ENCODE measurements at regions not wholly inside any gene's neighbourhood (a gene's known extent, or its start where the extent isn't known, plus 50 kb on each side); places are given as distances from the start of the nearest gene placed in this dataset.

DNA sequence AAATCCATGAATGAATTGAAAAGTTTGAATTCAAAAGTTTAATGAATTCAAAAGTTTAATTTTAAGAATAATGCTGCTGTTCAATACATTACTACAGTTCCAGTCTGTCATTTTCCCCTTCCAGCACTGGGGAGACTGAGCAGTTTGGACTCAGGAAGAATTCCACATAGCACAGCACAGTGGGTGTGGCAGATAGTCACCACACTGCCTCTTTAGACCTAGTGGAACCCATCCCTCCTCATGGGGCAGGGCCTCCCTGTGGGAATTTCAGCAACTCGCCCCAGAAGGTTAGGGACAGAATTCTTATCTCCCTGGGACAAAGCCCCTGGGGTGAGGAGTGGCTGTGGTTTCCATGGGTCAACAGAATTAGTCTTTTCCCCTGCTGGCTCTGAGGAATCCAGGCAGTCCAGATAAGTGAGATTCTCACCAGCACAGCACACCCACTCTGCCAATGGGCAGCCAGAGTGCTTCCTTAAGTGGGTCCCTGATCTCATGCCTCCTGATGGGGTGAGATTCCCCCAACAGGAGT, 442.0 kb upstream of the SYT4 start:
- Histone ChIP-seq H3K9me3 (ENCODE audit: control insufficient read depth, low read length) (no peaks in the 10 kb centered on the region), H3K27ac (ENCODE audit: low read length) (no peak overlapping the region), H3K4me3 (ENCODE audit: low read length) (no peak overlapping the region), H3K27me3 (ENCODE audit: control insufficient read depth, insufficient read depth) (no peaks in the 10 kb centered on the region), H3K4me1 (ENCODE audit: control insufficient read depth, insufficient read depth, low read length) (no peaks in the 10 kb centered on the region)
- WGBS: 47% methylated on average over 1 of the region's 1 CpG
- intact Hi-C loops (cut with DNase I): no loop called here
- DNase-seq (no peak), ATAC-seq (no peak)

GRCh38 chr18:43720041-43720440, 442.8 kb upstream of the SYT4 start:
- WGBS: 80% methylated on average over 2 of the region's 2 CpGs
- Histone ChIP-seq H3K9me3 (ENCODE audit: control insufficient read depth, low read length) (no peaks in the 10 kb centered on the region), H3K27ac (ENCODE audit: low read length) (no peak overlapping the region), H3K27me3 (ENCODE audit: control insufficient read depth, insufficient read depth) (no peaks in the 10 kb centered on the region), H3K4me3 (ENCODE audit: low read length) (no peak overlapping the region), H3K4me1 (ENCODE audit: control insufficient read depth, insufficient read depth, low read length) (no peaks in the 10 kb centered on the region)
- intact Hi-C loops (cut with DNase I): no loop called here
- no peak for ATAC-seq
- no peak for DNase-seq

GRCh38 chr18:43735570-43735969, 458.3 kb upstream of the SYT4 start:
- no peak for ATAC-seq
- H3K27me3 ChIP-seq (ENCODE audit: control insufficient read depth, insufficient read depth): no peaks in the 10 kb centered on the region
- DNase-seq: no peak
- H3K9me3 ChIP-seq (ENCODE audit: control insufficient read depth, low read length): no peaks in the 10 kb centered on the region
- H3K27ac ChIP-seq (ENCODE audit: low read length): no peak overlapping the region
- intact Hi-C loops (cut with DNase I): no loop called here
- no peaks in the 10 kb centered on the region for H3K4me1 ChIP-seq (ENCODE audit: control insufficient read depth, insufficient read depth, low read length)
- H3K4me3 ChIP-seq (ENCODE audit: low read length): no peak overlapping the region
- 59% methylated on average over 2 of the region's 2 CpGs for WGBS

DNA sequence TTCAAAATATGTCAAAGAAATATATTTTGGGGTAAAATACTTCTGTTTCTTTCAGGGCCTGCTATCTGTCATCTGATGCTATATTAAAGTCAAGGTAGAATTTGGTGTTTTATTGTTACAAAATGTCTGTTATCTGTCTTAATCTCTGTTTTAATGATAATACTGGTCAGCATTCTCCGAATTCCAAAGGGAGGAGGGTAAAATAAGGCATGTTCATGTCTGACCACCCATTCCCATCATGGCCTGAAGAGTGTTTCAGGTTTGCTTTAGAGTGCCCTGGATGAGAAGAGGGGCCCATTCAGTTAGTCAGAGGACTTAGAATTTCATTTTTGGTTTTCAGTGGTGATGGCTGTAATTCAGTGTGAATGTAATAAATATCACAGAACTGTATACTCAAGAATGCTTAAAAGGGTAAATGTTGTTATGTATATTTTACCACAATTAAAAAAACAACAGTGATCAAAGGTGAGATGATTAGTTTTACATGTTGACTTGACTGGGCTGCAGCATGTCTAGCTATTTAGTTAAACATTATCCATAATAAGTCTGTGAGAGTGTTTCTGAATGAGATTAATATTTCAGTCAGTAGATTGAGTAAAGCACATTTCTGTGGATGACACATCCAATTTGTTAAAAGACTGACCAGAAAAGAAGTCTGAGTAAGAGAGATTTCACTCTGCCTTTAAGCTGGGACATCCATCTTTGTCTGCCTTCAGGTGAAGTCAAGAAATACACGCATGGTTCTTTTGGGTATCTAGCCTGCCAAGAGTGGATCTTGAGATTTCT, 467.9 kb upstream of the SYT4 start:
- Histone ChIP-seq H3K4me1 (ENCODE audit: control insufficient read depth, insufficient read depth, low read length) (no peaks in the 10 kb centered on the region), H3K27ac (ENCODE audit: low read length) (no peak overlapping the region), H3K9me3 (ENCODE audit: control insufficient read depth, low read length) (no peaks in the 10 kb centered on the region), H3K27me3 (ENCODE audit: control insufficient read depth, insufficient read depth) (no peaks in the 10 kb centered on the region), H3K4me3 (ENCODE audit: low read length) (no peak overlapping the region)
- intact Hi-C loops (cut with DNase I): no loop called here
- no peak for ATAC-seq
- 81% methylated on average over 2 of the region's 2 CpGs for WGBS
- no peak for DNase-seq

DNA sequence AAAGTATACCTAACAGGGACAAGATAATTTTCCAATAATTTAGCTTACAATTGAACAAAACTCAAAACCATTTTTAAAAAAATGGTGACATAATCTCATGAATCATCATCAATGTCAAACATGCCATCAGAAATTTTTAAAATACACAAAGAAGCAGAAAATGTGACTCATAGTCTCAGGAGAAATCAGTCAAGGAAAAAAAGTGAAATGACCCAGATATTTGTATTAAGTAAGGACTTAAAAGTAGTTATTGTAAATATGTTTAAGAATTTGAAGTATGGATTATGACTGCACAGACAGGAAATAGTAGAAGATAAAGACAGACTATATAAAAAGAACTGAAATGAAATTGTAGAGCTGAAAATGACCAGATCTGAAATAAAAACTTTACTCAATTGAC, 473.9 kb upstream of the SYT4 start:
- H3K9me3 ChIP-seq (ENCODE audit: control insufficient read depth, low read length): no peaks in the 10 kb centered on the region

GRCh38 chr18:43751835-43752234, 474.5 kb upstream of the SYT4 start:
- DNase-seq: no peak
- no peak for ATAC-seq
- Histone ChIP-seq H3K27ac (ENCODE audit: low read length) (no peak overlapping the region), H3K4me3 (ENCODE audit: low read length) (no peak overlapping the region), H3K4me1 (ENCODE audit: control insufficient read depth, insufficient read depth, low read length) (peaks cover 2% of the 10 kb centered on the region), H3K27me3 (ENCODE audit: control insufficient read depth, insufficient read depth) (no peaks in the 10 kb centered on the region), H3K9me3 (ENCODE audit: control insufficient read depth, low read length) (no peaks in the 10 kb centered on the region)
- WGBS: 87% methylated on average over 2 of the region's 2 CpGs
- intact Hi-C loops (cut with DNase I): no loop called here

More for the DNA sequence above, 473.9 kb upstream of the SYT4 start:
- Histone ChIP-seq H3K27me3 (ENCODE audit: control insufficient read depth, insufficient read depth) (no peaks in the 10 kb centered on the region), H3K4me1 (ENCODE audit: control insufficient read depth, insufficient read depth, low read length) (no peaks in the 10 kb centered on the region), H3K4me3 (ENCODE audit: low read length) (no peak overlapping the region), H3K27ac (ENCODE audit: low read length) (no peak overlapping the region)
- no peak for ATAC-seq
- DNase-seq: no peak
- intact Hi-C loops (cut with DNase I): no loop called here

DNA sequence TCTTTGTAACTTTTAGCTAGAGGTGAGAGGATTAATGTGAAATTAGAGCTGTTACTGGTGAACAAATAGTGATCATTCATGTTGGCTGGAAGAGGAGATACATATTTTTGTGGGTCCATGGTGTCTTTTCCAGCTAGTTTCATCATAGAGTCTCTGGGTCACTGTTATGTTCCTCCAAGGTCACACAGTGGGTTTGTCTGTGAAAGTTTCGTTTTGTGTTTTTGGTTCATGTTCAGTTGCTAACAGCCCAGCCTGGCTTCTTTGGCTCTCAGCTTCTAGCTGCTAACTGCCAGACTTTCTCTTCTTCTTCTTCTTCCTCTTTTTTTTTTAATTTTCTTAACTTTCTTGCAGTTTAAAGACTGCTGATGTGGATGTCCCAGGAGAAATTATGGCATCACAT, 480.0 kb upstream of the SYT4 start:
- H3K4me3 ChIP-seq (ENCODE audit: low read length): no peak overlapping the region
- H3K27ac ChIP-seq (ENCODE audit: low read length): no peak overlapping the region
- intact Hi-C loops (cut with DNase I): no loop called here
- WGBS: 24% methylated on average over 1 of the region's 1 CpG
- DNase-seq: peak in 1 of 3 donors; percentile 11
- no peaks in the 10 kb centered on the region for H3K27me3 ChIP-seq (ENCODE audit: control insufficient read depth, insufficient read depth)
- no peaks in the 10 kb centered on the region for H3K9me3 ChIP-seq (ENCODE audit: control insufficient read depth, low read length)
- ATAC-seq: peak in 1 of 2 donors; percentile 52
- H3K4me1 ChIP-seq (ENCODE audit: control insufficient read depth, insufficient read depth, low read length): peaks cover 2% of the 10 kb centered on the region

DNA sequence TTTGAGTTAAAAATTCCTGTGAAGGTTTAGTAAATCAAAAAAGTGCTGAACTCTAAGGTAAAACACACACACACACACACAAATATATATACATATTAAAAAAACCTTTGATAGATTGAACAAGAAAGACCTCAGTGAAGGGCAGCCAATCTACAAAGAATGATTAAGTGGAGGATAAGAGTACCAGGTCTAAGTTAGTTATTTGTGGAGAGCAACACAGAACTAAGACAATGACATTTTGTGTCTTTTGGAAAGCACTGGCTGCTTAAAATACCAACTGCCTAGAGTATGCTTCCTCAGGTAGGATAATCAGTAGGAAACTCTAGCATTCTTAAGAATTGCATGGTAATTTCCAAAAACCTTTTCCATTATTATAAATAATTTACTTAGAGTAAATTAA, 481.4 kb upstream of the SYT4 start:
- no peak overlapping the region for H3K4me3 ChIP-seq (ENCODE audit: low read length)
- peaks cover 2% of the 10 kb centered on the region for H3K4me1 ChIP-seq (ENCODE audit: control insufficient read depth, insufficient read depth, low read length)
- no peaks in the 10 kb centered on the region for H3K9me3 ChIP-seq (ENCODE audit: control insufficient read depth, low read length)
- DNase-seq (no peak), ATAC-seq (no peak)
- intact Hi-C loops (cut with DNase I): no loop called here
- no peak overlapping the region for H3K27ac ChIP-seq (ENCODE audit: low read length)
- no peaks in the 10 kb centered on the region for H3K27me3 ChIP-seq (ENCODE audit: control insufficient read depth, insufficient read depth)

GRCh38 chr18:43760010-43760409, 482.7 kb upstream of the SYT4 start:
- no peak for DNase-seq

DNA sequence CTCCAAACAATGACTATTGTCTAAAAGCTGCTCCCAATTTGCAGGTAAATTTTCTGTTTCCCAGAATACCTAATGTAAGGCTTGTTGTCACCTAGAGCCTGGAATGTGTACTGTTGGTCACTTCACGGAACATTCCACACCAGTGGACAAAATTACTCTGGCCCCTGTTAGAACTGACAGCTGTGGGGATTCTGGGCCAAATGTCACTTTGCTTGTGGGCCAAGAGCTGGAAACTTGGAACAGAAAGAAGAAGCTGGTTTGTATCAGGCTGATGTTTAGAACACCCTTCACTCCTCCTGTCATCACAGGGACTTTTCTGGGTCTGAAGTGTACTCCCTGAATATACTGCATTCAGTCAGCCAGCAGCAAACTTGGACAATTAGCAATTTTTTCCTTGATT, 495.6 kb upstream of the SYT4 start:
- Histone ChIP-seq H3K9me3 (ENCODE audit: control insufficient read depth, low read length) (no peaks in the 10 kb centered on the region), H3K4me3 (ENCODE audit: low read length) (no peak overlapping the region), H3K27ac (ENCODE audit: low read length) (no peak overlapping the region), H3K27me3 (ENCODE audit: control insufficient read depth, insufficient read depth) (no peaks in the 10 kb centered on the region), H3K4me1 (ENCODE audit: control insufficient read depth, insufficient read depth, low read length) (no peaks in the 10 kb centered on the region)
- 22% methylated on average over 1 of the region's 1 CpG for WGBS
- intact Hi-C loops (cut with DNase I): no loop called here
- DNase-seq: peak; percentile 28 to 68 (median 58)
- peak; percentile 93 to 96 for ATAC-seq

More at GRCh38 chr18:43760010-43760409, 482.7 kb upstream of the SYT4 start:
- intact Hi-C loops (cut with DNase I): no loop called here
- ATAC-seq: no peak
- H3K9me3 ChIP-seq (ENCODE audit: control insufficient read depth, low read length): no peaks in the 10 kb centered on the region
- H3K4me1 ChIP-seq (ENCODE audit: control insufficient read depth, insufficient read depth, low read length): peaks cover 2% of the 10 kb centered on the region
- H3K27me3 ChIP-seq (ENCODE audit: control insufficient read depth, insufficient read depth): no peaks in the 10 kb centered on the region
- no peak overlapping the region for H3K27ac ChIP-seq (ENCODE audit: low read length)
- no peak overlapping the region for H3K4me3 ChIP-seq (ENCODE audit: low read length)

DNA sequence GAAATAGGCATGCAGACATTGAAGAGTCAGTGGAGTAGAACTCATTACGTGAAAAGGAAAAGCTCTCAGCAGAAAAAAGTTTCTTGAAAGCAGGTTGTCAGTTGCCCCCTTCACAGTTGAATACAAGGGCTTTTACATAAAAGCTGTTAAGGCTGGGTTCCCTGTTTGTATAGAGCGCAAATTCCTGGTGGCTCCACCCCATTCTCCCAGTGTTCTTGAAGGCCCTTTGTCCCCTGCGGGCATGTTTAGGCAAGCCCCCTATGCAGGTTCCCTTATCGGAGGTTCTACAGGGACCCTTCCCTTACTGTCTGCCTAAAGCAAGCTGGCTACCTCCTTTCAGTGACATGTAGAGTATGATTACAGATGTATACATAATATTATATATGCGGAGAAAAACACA, 497.2 kb upstream of the SYT4 start:
- WGBS: 89% methylated on average over 5 of the region's 5 CpGs
- DNase-seq: no peak
- intact Hi-C loops (cut with DNase I): no loop called here
- no peak overlapping the region for H3K4me3 ChIP-seq (ENCODE audit: low read length)
- no peaks in the 10 kb centered on the region for H3K27me3 ChIP-seq (ENCODE audit: control insufficient read depth, insufficient read depth)
- H3K9me3 ChIP-seq (ENCODE audit: control insufficient read depth, low read length): no peaks in the 10 kb centered on the region
- no peaks in the 10 kb centered on the region for H3K4me1 ChIP-seq (ENCODE audit: control insufficient read depth, insufficient read depth, low read length)
- no peak overlapping the region for H3K27ac ChIP-seq (ENCODE audit: low read length)
- no peak for ATAC-seq

DNA sequence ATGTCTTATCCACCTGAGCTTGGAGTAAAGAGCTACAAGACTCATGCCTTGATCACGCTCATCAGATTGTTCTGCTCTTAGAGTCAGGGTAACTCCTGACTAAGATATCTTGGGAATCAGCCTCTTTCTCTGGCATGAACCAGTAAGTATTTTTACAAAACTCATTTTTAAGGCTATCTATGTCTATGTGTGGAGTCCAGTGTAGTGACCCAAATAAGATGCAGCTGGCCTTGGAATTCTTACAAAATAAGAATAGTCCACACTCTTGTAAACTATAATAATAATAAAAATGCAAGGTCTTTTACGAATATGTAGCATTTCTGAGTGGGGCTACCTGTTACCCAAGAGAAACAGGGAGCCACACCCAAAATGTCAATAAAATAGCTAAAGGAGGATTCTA, 498.3 kb upstream of the SYT4 start:
- no peak for ATAC-seq

More for the DNA sequence above, 498.3 kb upstream of the SYT4 start:
- Histone ChIP-seq H3K27me3 (ENCODE audit: control insufficient read depth, insufficient read depth) (no peaks in the 10 kb centered on the region), H3K27ac (ENCODE audit: low read length) (no peak overlapping the region), H3K9me3 (ENCODE audit: control insufficient read depth, low read length) (no peaks in the 10 kb centered on the region), H3K4me3 (ENCODE audit: low read length) (no peak overlapping the region), H3K4me1 (ENCODE audit: control insufficient read depth, insufficient read depth, low read length) (no peaks in the 10 kb centered on the region)
- no peak for DNase-seq
- intact Hi-C loops (cut with DNase I): no loop called here
- 64% methylated on average over 2 of the region's 2 CpGs for WGBS

All from right cardiac atrium (tissue), 5 donors.